LNCAP (cell line): ENCODE measurements at regions not wholly inside any gene's neighbourhood (a gene's known extent, or its start where the extent isn't known, plus 50 kb on each side); places are given as distances from the start of the nearest gene placed in this dataset.

Experiments
- CTCF ChIP-seq: fragments of 450-650 bp; IDR thresholded peaks from 2 replicates; pipeline ENCODE4 v1.5.1; 2017; ENCODE audit warnings: mild to moderate bottlenecking

GRCh38 chrX:131723646-131724045 lies 179.8 kb downstream of the OR13H1 start:
- TF ChIP-seq CTCF = no peak

- no peak for TF ChIP-seq CTCF
These were observed 180.4 kb downstream of the OR13H1 start for GRCh38 chrX:131724292-131724691.

GRCh38 chrX:131725001-131725654 lies 181.3 kb downstream of the OR13H1 start:
- TF ChIP-seq CTCF = no peak

GRCh38 chrX:131727778-131728177 lies 183.9 kb downstream of the OR13H1 start:
- no peak for TF ChIP-seq CTCF

GRCh38 chrX:131728295-131729145 lies 184.6 kb downstream of the OR13H1 start:
- no peak for TF ChIP-seq CTCF

GRCh38 chrX:131729295-131729694 lies 185.4 kb downstream of the OR13H1 start:
- no peak for TF ChIP-seq CTCF

GRCh38 chrX:131734621-131735020 lies 190.7 kb downstream of the OR13H1 start:
- TF ChIP-seq CTCF = no peak
